NCI-H774 (cell line): ENCODE measurements at regions not wholly inside any gene's neighbourhood (a gene's known extent, or its start where the extent isn't known, plus 50 kb on each side); places are given as distances from the start of the nearest gene placed in this dataset.

Experiments
- DNase-seq: peaks from one replicate; lab custom pipeline; 2025; lab: John Stamatoyannopoulos, UW

DNA sequence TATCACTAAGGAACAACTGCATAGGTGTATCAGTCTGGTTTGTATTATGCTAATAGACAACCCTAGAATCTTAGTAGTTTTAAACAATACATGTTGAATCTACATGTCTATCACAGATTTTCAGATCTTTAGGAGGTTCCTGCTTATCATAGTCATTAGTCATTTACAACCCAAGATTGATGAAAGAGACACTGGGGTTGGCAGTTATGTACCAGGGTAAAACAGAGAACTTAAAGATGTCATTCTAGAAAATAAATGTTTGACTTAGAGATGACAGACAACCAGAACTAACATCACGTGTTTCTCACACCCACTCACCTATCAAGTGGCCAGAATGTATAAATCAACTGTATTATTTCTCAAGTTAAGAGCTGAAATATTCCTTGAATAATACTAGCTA is 181.9 kb downstream of the PABPC4L start:
- DNase-seq = no peak

DNA sequence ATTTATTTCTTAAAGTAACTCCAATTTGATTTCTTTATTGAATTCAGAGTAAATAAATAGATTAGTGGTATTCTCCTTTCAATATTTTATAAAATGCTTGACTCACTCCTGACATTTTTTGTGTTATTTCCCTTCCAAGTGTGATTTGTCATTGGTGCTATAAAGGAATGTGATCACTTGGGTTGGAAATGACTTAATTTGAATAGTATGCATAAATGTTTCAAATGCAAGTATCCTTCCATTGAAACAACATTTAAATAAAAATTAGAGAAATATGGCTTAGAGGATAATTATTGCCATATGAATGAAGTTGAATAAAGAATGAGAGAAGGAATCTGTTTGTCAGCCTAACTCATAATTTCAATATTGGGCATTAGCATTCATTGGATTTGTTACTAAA is 182.7 kb downstream of the PABPC4L start:
- DNase-seq = no peak

DNA sequence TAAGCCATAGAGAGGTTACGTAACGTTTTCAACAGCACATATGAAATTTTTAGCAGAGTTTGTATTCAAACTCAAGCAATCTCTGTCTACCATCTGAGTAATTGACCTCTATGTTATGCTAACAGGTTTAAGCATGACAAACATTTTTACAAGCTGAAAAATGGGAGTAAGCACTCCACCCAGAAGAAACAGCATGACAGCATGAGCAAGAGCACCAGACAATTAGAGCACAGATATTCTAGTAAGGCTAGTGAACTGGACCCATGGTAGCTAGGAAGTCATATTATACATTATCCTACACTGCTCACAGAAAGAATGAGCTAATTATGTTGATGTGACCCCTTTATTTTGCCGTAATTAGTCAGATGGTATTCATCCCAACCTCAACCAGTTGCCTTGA is 200.5 kb downstream of the PABPC4L start:
- DNase-seq = no peak

DNA sequence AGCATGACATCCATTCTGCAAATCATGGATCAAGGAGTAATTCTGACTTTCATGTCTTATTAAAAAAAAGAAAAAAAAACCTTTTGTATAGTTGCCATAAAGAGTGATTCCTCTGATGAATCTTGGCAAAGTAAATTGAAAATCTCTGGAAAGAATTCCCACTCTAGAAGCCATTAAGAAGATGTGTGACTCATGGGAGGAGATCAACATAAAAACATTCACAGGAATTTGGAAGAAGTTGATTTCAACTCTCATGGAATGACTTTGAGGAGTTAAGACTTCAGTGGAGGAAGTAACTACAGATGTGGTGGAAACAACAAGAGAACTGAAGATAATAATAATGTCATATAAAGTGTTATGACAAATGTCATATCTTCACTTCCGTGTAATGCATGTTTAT is 204.2 kb downstream of the PABPC4L start:
- no peak for DNase-seq

DNA sequence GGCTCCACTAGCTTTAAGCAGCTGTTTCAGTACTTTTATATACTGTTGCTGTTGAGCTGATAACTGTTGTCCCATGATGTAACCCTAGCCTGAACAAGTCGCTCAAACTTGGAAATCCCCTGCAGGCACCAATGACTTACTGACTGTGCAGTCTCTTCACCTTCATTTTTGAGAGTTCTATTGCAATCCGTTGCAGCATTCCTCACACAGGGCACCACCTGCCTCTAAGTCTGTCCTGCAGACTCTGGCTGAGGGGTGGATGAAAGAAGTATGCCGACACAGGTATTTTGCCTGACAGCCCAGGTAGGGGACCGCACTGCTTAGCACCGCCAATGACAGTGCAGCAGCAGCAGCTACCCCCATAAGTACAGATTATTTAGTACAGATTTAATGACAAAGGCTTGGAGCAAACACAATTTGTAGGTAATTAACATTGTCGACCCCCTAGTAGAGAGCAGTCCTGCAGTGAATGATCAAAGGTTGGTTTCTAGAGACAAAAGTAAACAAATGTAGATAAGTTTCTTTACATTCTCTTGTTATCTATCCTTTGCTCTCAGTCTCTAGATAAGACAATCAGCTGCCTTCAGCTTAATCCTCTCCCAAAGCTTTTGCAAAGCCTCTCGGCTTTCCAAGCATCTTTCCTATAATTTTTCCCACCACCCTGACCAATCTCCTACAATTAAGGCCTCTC is 205.0 kb downstream of the PABPC4L start:
- no peak for DNase-seq

- no peak for DNase-seq
Observed at GRCh38 chr4:133995243-133995960, 206.2 kb downstream of the PABPC4L start.

DNA sequence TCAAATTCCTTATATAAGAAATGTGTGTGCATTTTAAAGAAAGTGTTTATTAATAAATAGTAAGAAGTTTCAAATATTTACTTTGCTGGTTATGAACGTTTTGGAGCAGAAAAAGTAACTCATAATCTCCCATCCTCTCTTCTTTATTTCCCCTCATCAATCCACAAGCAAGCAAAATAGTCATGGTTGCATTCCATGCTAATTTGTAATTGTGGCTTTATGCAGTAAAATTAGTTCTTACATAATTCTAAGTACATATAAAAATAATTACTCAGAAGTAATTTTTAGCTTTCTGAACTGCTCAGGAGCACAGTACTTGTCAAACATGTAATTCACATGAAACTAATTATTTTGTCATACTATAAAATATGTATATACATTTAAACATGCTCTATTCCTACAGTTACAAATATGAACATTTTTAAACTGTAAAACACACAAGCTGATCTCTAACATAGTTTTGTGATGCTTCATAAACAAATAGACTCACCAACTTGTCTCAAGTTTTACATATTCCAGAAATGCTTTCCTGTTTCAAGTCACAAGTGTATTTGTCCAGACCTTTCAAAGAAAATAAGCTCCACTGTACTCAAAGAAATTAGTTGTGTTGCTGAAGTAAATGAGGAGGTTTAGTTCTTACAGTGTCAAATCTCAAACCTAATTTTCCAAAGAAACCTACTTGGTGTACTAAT is 218.9 kb downstream of the PABPC4L start:
- DNase-seq = no peak

GRCh38 chr4:133981327-133981726 is 220.3 kb downstream of the PABPC4L start:
- DNase-seq = no peak

- no peak for DNase-seq
Observed at GRCh38 chr4:133972586-133972985, 229.0 kb downstream of the PABPC4L start.

- no peak for DNase-seq
Observed at GRCh38 chr4:133969202-133969848, 232.3 kb downstream of the PABPC4L start.

GRCh38 chr4:133968174-133968573 is 233.4 kb downstream of the PABPC4L start:
- no peak for DNase-seq

DNA sequence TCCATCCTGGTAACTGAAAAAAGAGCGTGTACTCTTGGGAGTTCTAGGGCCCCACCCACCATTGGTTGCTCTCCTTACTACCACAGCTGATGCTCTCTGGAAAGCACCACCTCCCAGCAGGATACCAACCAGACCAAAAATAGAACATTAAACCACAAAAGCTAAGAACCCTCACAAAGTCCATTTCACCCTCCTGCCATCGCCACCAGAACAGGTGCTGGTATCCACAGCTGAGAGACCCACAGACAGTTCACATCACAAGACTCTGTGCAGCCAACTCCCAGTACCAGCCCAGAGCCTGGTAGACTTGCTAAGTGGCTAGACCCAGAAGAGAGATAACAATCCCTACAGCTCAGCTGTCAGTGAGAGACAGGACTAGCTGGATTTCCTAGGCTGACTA is 240.6 kb downstream of the PABPC4L start:
- DNase-seq = no peak

GRCh38 chr4:133943081-133943480 is 258.5 kb downstream of the PABPC4L start:
- no peak for DNase-seq

GRCh38 chr4:133938061-133938460 is 263.5 kb downstream of the PABPC4L start:
- no peak for DNase-seq

DNA sequence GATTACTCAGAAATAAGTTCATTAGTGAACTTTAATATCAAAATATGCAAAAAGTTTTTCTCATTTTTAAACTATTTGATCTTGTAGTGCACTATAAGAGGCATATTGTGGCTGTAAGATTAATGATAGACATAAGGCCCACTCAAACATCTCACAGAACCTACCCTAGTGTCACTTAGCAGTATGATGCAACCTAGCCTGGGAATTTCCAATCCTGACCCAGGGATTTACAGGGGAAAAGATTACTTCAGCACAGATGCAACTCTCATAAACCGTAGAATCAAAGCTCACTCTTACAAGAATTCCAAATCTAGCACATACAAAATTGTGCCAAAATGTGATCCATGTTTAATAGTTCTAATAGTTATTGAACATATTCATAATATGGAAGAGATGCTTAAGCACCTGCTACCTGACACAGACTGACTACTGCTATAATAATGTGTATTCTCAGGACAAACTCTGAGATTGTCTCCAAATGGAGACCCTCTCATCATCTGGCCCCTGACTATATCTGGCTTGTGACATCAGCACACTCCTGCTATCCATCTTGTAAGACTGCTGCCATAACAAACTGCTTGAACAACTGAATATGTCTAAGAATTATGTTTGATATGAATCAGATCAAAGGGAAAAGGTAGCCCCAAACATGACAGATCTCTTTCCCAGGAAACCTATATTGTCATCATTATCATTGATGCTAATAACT is 271.9 kb downstream of the PABPC4L start:
- no peak for DNase-seq

DNA sequence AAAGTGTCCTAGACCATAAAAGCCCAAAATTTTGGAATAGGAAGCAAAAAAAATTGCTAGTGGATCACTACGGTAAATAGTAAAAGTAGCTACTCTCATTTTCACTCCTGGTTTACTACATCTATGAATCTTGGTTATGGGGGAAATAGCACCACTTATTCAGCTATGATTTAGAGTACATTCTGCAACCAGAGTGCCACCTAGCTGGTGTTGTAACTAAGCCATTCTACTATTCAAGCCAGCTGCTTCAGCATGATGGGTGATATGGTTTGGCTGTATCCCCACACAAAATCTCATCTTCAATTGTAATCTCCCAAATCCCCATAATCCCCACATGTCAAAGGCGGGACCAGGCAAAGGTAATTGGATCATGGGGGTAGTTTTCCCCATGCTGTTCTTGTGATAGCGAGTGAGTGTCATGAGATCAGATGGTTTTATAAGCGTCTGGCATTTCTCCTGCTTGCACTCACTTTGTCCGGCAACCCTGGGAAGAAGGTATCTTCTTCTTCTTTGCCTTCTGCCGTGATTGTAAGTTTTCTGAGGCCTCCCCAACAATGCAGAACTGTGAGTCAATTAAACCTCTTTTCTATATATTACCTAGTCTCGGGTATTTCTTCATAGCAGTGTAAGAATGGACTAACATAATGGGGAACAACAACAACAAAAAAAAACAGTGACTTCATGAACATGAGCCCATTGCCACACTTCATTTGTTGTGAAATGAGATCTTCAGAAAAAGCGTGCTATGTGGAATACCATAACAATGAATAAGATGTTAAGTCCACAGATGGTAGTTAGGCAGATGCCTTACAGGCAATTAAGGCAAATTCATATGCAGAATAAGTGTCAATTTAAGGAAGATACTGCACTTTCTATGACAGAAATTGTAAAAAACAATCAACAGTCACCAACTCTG is 280.1 kb downstream of the PABPC4L start:
- DNase-seq = no peak

DNA sequence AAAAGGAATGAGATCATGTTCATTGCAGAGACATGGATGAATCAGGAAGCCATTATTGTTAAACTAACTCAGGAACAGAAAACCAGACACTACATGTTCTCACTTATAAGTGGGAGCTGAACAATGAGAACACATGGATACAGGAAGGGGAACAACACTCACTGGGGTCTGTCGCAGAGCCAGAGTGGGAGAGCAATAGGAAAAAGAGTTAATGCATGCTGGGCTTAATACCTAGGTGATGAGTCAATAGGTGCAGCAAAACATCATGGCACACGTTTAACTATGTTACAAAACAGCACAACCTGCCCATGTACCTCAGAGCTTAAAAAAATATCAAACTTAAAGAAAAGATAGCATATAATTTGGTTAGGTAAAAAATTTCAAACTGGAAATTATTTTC is 281.4 kb downstream of the PABPC4L start:
- DNase-seq = no peak

DNA sequence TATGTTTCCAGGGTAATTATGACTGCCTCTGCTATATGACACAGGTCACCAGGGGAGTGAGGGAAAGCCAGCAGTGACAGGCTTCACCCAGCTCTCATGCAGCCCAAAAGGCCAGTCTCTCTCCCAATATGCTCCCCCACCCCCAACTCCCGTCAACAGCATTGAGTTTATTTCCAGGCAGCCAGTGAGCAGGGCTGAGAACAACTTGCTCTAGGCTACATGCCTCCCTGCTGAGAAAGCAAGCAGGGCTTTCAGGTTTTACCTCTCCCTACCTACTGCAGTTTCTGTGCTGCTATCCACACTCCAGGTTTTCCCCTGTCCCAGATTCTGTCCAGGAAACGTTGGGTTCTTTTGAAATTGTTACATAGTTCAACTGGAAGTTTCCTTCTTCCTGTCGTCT is 291.4 kb downstream of the PABPC4L start:
- DNase-seq = no peak

DNA sequence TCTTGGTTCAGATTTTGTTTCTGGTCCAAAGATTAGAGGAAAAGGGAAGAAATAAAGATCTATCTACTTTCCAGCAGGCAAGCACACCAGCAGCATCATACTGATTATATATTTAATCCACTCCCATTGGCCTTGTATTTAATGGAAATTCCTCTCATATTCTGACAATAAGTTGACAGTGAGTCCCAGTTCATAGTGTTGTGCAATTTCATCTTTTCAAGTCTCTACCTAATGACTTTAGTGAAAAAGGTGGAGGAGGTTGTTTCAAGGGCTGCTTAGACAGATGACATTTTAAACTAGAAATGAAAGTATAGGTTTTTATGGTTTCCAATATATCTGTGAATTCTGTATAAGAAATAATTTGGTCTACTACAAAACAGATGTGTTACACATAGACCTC is 298.6 kb downstream of the PABPC4L start:
- DNase-seq = no peak

DNA sequence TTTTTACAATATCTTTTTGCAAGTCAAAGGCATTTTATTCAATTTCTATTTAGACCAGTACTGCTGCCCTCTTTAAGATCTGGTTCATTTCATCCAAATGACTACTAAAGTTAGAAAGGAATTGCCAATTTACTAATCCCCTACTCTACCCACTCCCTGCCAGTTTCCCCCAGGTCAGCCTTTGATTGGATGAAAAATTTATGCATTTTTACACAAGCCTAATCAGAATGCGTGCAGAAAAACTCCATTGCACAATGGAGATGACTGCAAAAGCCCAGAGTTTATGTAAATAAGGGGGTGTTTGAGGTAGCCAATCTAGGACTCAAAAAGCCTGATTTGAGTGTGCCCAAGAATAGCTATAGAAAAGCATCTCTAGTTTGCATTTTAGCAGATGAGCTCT is 310.6 kb downstream of the PABPC4L start:
- DNase-seq = no peak

DNA sequence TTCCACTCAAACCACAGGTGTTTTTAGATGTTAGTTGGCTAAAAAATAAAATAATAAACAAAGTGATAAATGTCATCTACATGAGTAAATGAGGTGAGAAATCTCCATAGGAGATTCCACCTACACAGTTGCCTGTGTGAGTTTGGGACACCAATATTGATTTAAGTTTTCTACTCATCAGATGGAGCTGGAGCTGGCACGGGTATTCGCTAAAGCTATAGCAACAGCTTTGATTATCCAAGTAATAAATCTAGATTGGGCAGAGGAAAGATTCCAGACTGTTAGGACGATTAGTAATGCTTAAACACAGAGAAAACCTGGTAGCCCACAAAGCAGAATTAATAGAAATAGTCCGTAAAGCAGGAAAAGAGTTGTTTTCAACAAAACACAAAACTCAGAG is 313.9 kb downstream of the PABPC4L start:
- no peak for DNase-seq
